Stomach (tissue), 4 donors: ENCODE measurements at regions not wholly inside any gene's neighbourhood (a gene's known extent, or its start where the extent isn't known, plus 50 kb on each side); places are given as distances from the start of the nearest gene placed in this dataset.

ENCODE experiments used
- EP300 ChIP-seq: sonication (generic); formaldehyde crosslinking; IDR thresholded peaks from one replicate; pipeline ENCODE4 v1.6.1; 2017; ENCODE audit warnings: antibody characterized with exemption
- POLR2AphosphoS5 ChIP-seq, 3 donors: sonication (generic); formaldehyde crosslinking; IDR thresholded peaks; one replicate each; pipeline ENCODE4 v1.6.1; 2016; ENCODE audit warnings: antibody characterized with exemption in 3 of 3

GRCh38 chr12:13576935-13577500 is 380.5 kb downstream of the EMP1 start:
- no peak for TF ChIP-seq EP300
- no peak for TF ChIP-seq POLR2AphosphoS5 (IDR thresholded peaks at IDR 0.05)
